GM21423 (cell line): ENCODE measurements at regions not wholly inside any gene's neighbourhood (a gene's known extent, or its start where the extent isn't known, plus 50 kb on each side); places are given as distances from the start of the nearest gene placed in this dataset.

Source experiments
- ATAC-seq: cut with Tn5 transposase; IDR thresholded peaks from one replicate; pipeline ENCODE4 v1.9.1; 2021; ENCODE audit warnings: mild to moderate bottlenecking, moderate library complexity; ENCODE audit not compliant: unreplicated experiment

DNA sequence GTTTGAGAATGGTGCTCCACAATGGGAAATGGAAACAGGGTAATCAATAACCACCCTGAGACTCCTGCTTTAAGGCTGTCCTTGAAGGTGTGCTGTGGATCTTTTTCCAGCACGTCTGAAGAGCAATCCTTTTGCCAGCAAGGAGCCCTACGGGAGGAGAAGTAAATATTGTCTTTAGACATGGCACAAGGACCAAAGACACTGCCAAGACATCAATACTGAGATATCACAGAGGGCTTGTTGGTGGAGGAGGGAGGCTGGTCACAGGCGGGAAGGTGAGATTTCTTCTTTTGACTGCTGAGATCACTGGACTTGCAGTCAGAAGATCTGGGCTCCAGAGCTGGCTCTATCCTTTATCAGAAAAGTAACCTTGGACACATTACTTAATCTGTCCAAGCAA, 135.0 kb upstream of the ZNF462 start:
- ATAC-seq, result no peak

DNA sequence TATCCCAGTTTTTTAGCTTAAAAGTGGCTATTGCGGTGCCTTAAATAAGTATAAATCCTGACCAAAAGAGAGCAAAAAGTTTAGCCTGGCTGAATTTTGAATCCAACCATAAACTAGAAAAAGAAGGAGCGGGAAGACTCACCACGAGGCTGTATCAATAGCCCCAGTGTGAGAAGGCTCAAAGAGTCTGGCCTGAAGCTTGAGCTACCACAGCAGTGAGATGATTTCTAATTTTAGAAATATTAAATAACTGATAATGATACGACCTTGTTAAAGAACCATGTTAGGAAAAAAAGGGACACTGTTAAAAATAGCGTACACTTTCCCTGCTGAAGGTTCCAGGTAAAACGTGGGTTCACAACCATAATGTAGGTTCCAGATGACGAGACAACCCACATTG, 134.1 kb upstream of the ZNF462 start:
- ATAC-seq, result no peak

DNA sequence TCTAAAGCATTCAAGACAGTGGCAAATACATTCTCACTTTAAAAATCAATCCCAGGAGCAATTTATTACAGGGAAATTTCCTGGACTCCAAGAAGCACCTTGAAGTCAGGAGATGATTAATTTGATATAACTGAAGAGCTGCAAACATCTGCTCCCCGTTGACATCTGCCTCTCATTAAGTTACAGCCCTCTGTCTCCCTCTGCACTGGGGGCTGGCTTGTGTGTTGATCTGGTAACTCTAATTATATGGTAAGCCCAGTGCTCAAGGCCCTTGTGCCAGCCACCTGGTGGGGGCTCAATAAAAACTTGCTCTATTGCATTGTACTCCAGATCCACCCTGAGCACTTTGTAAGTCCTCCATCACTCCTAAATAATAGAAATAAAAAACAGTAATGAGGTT, 131.1 kb upstream of the ZNF462 start:
- no peak for ATAC-seq

DNA sequence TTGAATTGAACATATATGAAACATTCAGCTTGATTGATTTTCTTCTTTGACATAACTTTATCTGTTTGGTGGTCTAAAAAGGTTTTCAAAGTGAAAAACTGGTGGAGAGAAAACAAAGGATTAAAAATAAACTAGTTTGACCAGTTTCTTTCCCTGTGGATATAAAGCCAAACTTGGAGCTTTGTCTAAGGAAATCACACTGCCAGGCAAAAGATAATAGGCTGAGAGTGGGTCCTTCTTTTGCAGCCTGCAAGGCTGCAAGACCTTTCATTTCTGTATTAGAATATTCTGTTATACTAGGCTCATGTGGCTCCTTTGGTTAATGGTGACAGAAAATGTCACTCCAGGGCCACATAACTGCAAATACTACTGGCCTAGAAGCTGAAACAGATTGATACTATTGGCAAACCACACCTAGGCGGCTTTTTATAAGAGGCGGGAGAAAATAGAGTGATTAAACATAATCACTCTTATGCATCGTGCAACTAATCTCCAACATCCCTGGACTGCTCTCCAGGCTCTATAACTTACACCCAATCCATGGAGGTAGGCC, 129.1 kb upstream of the ZNF462 start:
- no peak for ATAC-seq

DNA sequence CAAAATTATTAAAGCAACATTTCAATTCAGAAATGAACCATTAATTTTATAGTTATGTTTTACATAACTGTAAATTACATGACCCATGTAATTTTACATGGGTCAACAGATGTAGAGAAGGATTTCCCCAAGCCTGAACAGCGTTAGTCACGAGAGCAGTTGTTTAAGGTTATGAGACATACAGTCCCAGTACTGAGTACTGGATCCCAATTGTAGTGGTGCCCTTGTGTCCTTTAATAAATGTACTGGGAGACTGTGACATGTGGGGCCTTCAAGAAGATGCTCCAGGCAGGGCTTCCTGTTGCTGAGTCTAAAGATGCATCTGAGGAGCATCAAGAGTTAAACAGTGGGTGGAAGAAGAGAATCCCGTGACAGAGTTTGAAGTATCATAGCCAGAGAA, 125.5 kb upstream of the ZNF462 start:
- ATAC-seq, result no peak

DNA sequence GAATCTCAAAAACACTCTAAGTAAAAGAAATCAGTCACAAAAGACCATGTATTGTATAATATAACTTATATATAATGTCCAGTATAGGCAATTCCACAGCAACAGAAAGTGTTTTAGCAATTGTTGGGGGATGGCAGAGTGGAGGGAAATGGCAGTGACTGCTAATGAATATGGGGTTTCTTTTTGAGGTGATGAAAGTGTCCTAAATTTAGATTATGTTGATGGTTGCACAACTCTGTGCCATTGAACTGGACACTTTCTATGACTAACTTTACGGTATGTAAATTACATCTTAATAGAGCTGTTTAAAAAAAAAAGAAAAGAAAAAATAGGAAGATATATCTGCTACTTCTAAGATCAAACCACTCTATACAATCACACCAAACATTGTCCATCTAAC, 124.9 kb upstream of the ZNF462 start:
- ATAC-seq, result no peak

DNA sequence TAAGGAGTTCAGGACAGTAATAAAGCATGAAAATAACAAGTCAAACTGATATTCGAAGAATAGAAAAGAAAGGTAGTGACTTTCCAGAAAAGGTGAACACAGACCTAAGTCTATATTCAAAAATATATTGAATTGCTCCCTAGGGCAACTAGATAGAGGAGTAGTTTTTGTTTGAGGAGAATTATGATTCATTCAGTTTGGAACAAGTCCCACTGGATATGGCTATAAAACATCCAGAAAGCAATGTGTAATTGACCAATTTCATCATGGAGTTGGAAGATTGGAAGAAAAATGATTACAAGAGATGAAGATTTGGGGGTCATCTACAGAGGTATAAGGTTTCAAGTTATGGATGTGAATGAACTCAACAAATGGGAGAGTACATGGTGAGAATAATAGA, 117.5 kb upstream of the ZNF462 start:
- ATAC-seq, result no peak

DNA sequence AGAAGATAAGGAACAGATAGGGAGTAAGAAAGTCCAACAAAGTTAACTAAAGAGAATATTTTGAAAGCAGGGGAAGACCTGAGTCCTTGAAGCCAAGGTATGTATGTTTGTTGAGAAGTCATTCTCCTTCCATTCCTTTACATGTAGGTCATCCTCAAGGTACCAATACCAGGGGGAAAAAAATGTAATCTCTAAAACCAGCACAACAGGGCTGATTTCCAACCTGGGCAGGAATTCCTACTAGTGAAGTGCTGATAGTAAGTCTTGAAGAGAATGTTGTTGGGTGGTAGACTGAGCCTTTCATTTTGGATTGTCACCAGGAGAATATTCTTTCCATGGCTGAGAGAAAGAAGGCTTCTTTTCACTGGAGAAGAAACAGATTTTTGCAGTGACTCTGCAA, 117.1 kb upstream of the ZNF462 start:
- ATAC-seq, result no peak

DNA sequence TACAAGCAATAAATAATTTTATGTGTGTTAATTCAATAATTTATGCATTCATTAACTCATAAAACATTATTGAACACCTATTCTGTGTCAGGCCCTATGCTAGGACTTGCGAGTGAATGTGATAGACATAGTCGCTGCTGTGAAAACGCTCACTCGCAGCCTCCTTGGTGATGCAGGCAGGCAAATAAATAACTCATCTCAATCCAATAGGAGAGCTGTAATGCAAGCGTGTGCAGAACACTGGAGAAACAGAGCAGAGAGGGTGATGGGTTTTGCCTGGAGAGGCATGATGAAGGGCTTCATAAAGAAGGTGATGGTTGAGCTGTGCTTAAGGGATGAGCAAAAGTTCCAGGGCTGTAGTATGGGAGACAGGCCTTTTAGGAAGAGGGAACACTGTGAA, 111.3 kb upstream of the ZNF462 start:
- ATAC-seq, result no peak

DNA sequence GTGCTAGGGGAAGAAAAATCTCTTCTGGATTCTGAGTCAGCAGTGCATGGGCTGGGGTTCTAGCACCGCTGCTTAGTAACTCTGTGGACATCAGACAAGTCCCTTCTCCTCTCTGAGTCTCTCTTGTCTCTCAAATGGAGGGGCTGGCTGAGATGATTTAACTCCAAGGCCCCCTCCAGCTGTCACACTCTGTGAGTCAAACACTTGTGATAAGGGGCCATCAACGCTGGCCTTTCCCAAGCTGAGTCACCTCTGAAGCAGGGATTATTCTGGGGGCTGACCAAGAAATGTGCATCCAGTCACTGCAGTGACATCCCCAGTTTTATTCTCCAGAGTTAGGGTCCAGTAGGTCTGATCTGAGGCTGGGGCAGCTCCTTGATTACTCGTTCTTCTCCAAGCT, 110.4 kb upstream of the ZNF462 start:
- no peak for ATAC-seq

DNA sequence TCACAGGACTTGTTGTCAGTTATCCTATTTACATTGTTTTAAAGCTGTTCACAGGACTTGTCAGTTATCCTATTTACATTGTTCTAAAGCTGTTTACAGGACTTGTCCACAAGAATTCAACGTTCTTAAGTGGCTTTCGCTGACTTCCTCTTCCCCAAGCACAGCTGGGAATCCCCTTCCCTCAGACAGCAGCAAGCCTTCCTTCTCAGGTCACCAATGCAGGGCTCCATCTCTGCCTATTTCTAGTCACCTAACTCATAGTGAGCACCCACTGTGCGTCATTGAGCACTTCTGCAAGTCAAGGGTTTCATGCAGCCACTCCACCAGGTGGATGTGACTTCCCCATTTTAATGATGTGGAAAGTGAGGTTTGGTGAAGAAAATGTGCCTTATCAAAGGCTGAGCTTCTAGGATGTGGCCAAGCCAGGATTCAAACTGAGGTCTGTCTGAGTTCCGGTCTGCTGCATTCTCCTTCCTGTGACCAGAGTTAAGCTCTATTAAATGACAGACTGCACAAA, 109.8 kb upstream of the ZNF462 start:
- ATAC-seq, result peak; percentile 96

DNA sequence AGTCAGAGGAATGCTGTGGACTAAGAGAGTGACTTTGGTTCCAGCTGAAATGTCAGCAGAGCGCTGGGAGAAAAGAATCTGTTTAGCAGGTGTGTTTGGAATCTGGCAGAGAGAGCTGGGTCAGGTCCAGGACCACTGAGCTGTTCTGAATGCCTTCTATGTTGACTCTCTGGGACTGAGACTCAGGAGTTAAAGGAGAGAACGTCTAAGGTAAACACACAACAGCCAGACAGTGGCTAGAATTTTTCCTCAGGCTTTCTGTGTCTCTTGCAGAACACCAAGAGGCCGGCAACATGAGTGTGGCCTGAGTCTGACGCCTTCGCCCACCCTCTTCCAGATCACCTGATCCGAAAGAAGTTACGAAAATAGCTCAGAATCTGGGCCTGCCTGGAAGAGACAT, 107.2 kb upstream of the ZNF462 start:
- no peak for ATAC-seq

DNA sequence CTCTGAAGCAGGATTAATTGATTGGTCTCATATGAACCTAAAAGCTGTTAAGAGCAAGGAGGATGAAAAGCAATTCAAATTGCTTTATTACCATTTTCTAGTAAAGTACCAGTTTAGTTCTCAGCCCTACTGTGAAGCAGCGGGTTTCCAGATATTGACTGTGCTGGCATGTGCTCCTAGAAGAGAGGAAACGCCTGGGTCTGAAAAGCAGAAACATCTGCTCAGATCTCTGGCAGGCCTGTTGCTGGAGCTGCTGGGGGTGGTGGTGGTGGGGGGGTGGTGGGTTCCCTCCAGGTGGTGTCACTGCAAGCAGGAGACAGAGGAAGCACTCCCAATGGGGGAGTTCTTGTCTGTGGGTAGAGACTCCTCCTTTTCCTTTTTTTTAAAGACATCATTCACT, 105.5 kb upstream of the ZNF462 start:
- ATAC-seq, result no peak

DNA sequence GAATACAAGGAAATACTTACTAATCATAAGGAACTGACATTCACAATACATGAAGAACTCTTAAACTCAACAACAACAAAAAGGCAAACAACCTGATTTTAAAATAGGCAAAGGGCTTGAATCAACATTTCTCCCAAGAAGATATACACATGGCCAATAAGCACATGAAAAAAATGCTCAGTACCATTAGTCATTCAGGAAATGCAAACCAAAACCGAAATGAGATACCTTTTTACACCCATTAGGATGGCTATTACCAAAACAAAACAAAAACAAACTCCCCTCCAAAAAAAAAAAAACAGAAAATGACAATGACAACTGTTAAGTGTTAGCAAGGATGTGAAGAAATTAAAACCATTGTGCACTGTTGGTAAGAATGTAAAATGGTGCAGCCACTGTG, 104.1 kb upstream of the ZNF462 start:
- ATAC-seq, result peak; percentile 91

DNA sequence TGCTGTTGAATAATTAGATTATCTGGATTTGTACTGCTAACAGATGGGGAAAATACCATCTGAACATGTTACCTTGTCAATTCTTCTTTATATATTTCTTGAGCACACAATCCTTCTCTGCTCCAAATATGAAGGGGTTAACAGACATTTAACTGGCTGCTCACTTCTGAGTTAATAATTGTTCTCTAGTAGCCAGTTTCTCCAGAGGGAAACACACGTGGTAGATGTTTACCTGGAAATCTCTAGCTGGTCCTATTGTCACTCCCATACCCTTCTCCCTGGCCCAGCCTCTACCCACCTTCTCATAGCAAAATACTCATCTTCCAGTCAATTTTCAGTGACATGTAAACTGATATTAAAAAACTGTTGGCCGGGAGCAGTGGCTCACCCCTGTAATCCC, 101.5 kb upstream of the ZNF462 start:
- no peak for ATAC-seq

DNA sequence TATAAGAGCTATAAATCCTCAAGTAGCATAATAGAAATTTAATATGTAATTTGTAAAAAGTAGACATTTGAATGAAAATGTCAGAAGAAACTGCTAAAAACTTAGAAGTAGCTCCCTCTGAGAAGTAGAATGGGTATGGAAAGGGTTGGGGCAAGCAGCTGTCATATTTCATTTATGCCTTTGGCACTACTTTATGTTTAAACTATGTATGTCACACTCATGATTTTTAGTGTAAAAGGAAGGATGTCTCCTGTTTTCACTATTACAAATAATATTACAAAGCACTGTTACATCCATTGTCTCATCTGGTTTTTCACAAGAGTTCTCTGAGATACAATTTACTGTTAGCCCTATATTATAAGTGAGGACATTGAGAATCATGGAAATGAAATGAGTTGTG, 96.3 kb upstream of the ZNF462 start:
- no peak for ATAC-seq

DNA sequence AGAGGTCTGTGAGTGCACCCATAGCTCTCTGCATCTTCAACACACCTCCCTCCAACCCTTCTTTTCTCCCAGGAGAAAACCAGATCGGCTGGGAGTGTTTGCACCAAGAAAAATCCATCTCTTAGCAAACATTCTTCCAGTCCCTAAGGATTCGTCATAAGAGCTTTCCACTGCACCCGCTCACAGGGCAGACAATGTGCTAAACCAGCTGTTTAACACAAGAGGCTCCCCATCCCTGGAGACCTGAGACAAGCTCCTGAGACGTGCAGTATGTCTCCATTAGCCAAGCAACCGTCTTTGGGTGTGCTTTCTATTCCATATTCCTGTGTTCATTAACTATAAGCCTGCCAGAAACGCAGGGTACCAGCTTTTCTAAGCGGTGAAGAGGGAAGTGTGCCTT, 93.6 kb upstream of the ZNF462 start:
- ATAC-seq, result no peak

DNA sequence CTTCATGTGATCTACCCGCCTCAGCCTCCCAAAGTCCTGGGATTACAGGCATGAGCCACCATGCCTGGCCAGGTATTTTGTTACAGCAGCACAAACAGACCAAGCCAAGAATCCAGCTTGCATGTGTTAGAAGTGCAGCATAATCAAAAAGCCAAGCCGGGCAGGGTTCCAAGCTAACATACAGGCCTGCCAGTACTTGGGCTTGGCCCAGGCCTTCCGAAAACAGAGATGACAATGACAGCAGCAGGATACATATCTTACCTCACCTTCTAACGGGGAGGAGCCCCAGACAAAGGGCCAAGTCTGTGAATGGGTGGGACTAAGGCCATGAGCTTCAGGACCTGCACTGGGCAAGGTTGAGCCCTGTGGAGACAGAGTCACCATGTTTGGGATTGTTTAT, 91.4 kb upstream of the ZNF462 start:
- no peak for ATAC-seq

DNA sequence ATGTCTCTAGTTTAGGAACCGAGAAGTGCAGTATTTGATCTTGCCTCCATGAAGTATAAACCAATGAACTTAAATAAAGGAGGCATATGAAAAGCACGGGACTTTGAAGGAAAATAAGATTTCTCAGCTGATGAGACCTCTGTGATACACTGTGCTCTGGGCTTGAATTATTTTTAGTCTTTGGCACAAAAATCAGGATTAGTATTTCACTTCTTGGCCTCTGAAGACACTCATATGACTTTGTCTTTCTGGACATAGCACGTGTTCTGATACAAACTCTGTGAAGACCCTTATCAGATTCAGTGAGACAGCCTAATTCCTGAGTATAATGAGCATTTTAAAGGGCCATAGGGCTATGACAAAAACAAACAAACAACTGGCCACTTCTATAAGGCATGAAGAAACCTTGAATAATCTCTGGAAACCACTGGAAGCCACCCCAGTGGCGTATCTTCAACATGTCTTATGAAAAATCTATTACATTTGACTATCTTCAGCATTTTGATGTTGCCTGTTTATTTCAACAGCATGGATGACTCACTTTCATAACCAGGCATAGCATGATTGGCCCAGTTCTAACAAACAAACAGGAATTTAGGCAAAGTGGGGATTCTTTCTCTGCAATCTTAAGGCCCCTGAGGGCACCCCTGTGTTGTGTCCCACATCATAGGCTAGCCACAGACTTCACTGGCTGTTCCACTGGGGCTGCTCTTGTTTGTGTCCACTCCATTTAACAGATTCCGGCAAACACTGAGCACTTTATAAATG, 90.3 kb upstream of the ZNF462 start:
- no peak for ATAC-seq

DNA sequence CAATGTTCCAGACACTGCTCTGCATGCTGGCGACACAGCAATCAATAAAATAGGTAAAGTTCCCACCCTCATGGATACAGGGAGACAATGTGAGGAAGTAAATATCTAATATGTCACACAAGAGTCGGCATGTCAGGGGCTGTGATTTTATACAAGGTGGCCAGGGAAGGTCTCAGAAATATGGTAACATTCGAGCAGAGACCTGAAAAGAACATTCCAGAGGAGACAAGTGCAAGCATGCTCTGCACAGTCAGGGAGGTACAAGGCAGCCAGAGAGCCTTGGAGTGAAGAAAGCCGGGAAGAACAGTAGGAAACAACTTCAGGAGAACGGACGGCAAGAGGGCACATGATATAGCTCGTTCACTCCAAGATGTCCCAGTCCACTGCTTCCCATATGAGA, 89.2 kb upstream of the ZNF462 start:
- ATAC-seq, result no peak

DNA sequence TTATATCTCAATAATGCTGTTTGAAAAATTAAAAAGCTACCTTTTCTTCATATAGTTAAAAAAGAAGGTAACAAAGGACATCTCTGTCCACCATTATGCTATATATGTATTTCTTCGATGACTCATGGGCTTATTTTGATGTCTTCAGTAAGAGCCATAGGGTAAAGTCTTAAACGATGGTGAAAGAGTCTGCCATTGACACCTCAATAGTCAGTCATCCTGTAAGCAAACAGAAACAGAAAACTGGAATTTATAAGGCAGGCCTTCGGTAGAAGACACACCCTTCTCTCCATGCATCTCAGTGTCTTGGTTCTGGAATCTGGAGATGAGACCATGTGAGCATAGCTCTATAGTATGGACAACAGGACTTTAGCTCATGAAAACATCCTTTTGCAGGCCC, 87.0 kb upstream of the ZNF462 start:
- no peak for ATAC-seq

DNA sequence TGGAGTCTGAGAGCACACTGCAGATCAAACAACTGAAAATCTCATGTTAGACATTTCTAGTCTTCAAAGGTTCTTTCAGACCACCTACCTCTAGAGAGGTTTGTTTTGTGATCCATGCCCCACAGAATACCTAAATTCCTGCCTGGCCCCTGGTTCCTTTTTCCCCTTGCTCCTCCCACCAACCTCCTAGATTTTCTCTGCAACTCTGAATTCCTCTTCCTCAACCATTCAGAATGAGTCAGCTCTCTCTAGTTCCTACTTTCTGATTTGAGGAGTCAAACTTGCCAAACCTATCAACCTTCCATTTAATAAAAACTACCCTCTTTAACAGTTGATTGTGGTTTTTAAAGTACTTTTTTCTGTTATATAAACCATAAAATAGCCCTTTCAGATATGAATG, 83.2 kb upstream of the ZNF462 start:
- no peak for ATAC-seq

DNA sequence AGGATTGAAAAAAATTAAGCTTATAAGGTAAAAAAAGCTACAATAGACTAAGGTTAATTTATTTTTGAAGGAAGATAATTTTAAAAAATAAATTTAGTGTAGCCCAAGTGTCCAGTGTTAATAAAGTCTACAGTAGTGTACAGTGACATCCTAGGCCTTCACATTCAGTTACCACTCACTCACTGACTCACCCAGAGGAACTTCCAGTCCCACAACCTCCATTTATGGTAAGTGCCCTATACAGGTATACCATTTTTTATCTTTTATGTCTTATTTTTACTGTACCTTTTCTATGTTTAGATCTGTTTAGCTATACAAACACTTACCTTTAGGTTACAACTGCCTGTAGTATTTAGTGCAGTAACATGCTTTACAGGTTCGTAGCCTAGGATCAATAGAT, 79.8 kb upstream of the ZNF462 start:
- ATAC-seq, result no peak
